Mesothelial cell of epicardium (in vitro differentiated cells): ENCODE measurements at regions not wholly inside any gene's neighbourhood (a gene's known extent, or its start where the extent isn't known, plus 50 kb on each side); places are given as distances from the start of the nearest gene placed in this dataset.

Source experiments
- DNase-seq, 2 experiments: peaks; one replicate each; pipeline ENCODE4 v3.0.0; 2021; ENCODE audit warnings: low spot score in 2 of 2; ENCODE audit not compliant: unreplicated experiment in 2 of 2
- H3K27ac Mint-ChIP-seq: 2 replicates; pipeline ENCODE4 v1.8.0; 2021; ENCODE audit warnings: mixed read lengths
- H3K27me3 Mint-ChIP-seq: 2 replicates; pipeline ENCODE4 v1.8.0; 2021; ENCODE audit warnings: low read depth, mixed read lengths
- H3K36me3 Mint-ChIP-seq: 2 replicates; pipeline ENCODE4 v1.8.0; 2021; ENCODE audit warnings: mixed read lengths
- H3K4me1 Mint-ChIP-seq: 2 replicates; pipeline ENCODE4 v1.8.0; 2021; ENCODE audit warnings: mixed read lengths
- H3K4me3 Mint-ChIP-seq: 2 replicates; pipeline ENCODE4 v1.8.0; 2021; ENCODE audit warnings: mild to moderate bottlenecking, moderate library complexity, mixed read lengths
- H3K9me3 Mint-ChIP-seq: 2 replicates; pipeline ENCODE4 v1.8.0; 2021; ENCODE audit warnings: mixed read lengths
- CTCF ChIP-seq: fragments of 200-600 bp; sonication (generic); IDR thresholded peaks from one replicate; pipeline ENCODE4 v1.5.0; 2021; ENCODE audit warnings: antibody characterized with exemption; ENCODE audit not compliant: unreplicated experiment

- no peaks in the 10 kb centered on the region for H3K27me3 Mint-ChIP-seq
- H3K27ac Mint-ChIP-seq, result no peak overlapping the region
- H3K4me1 Mint-ChIP-seq, result no peaks in the 10 kb centered on the region
- H3K36me3 Mint-ChIP-seq, result no peaks in the 10 kb centered on the region
- no peak overlapping the region for H3K4me3 Mint-ChIP-seq
- TF ChIP-seq CTCF, result no peak
- DNase-seq, result no peak
- H3K9me3 Mint-ChIP-seq, result peaks cover 15% of the 10 kb centered on the region
Measured at GRCh38 chr5:155368490-155368889, 354.9 kb downstream of the KIF4B start.

DNA sequence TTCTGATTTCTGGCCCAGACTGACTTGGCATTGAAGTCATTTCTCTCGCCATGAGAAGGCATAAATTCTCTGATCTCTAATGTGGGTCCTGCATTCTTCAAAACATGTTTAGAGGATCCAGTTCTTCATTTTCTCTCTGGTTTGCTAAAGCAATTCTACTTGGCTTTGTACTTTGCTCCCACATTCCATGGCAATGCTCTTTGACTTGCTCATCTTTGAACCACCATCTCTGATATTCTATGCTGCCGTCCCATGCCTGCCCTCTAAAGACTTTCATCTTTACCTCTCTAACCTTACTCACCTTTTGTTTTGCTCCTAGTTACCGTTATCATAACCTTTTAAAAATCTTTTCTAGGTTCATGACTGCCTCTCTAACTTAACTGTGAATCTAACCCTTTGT is 366.9 kb downstream of the KIF4B start:
- DNase-seq, result no peak
- Mint-ChIP-seq H3K36me3 (no peaks in the 10 kb centered on the region), H3K9me3 (peaks cover 15% of the 10 kb centered on the region), H3K27me3 (peaks cover 3% of the 10 kb centered on the region), H3K4me3 (no peak overlapping the region), H3K4me1 (no peaks in the 10 kb centered on the region), H3K27ac (no peak overlapping the region)
- no peak for TF ChIP-seq CTCF

- Mint-ChIP-seq H3K4me1 (no peaks in the 10 kb centered on the region), H3K27ac (no peak overlapping the region), H3K9me3 (peaks cover 15% of the 10 kb centered on the region), H3K4me3 (no peak overlapping the region), H3K27me3 (peaks cover 3% of the 10 kb centered on the region), H3K36me3 (no peaks in the 10 kb centered on the region)
- TF ChIP-seq CTCF, result no peak
- no peak for DNase-seq
Measured at GRCh38 chr5:155381654-155382053, 368.1 kb downstream of the KIF4B start.

GRCh38 chr5:155389498-155389897 is 375.9 kb downstream of the KIF4B start:
- TF ChIP-seq CTCF, result no peak
- H3K27ac Mint-ChIP-seq, result no peak overlapping the region
- H3K4me1 Mint-ChIP-seq, result no peaks in the 10 kb centered on the region
- H3K4me3 Mint-ChIP-seq, result no peak overlapping the region
- no peaks in the 10 kb centered on the region for H3K36me3 Mint-ChIP-seq
- H3K27me3 Mint-ChIP-seq, result peaks cover 15% of the 10 kb centered on the region
- DNase-seq, result no peak
- H3K9me3 Mint-ChIP-seq, result peaks cover 10% of the 10 kb centered on the region

- peaks cover 36% of the 10 kb centered on the region for H3K27me3 Mint-ChIP-seq
- H3K4me1 Mint-ChIP-seq, result no peaks in the 10 kb centered on the region
- H3K4me3 Mint-ChIP-seq, result no peak overlapping the region
- H3K36me3 Mint-ChIP-seq, result no peaks in the 10 kb centered on the region
- no peaks in the 10 kb centered on the region for H3K9me3 Mint-ChIP-seq
- H3K27ac Mint-ChIP-seq, result no peak overlapping the region
- TF ChIP-seq CTCF, result no peak
- DNase-seq, result no peak
Measured at GRCh38 chr5:155394727-155395126, 381.2 kb downstream of the KIF4B start.
